HG02610 (cell line): ENCODE measurements at regions not wholly inside any gene's neighbourhood (a gene's known extent, or its start where the extent isn't known, plus 50 kb on each side); places are given as distances from the start of the nearest gene placed in this dataset.

ENCODE experiments used
- ATAC-seq: cut with Tn5 transposase; IDR thresholded peaks from one replicate; pipeline ENCODE4 v1.9.1; 2021; ENCODE audit warnings: mild to moderate bottlenecking, moderate library complexity; ENCODE audit not compliant: unreplicated experiment

GRCh38 chr4:136329042-136329662 is 1203.1 kb downstream of the PCDH18 start:
- ATAC-seq, result no peak

DNA sequence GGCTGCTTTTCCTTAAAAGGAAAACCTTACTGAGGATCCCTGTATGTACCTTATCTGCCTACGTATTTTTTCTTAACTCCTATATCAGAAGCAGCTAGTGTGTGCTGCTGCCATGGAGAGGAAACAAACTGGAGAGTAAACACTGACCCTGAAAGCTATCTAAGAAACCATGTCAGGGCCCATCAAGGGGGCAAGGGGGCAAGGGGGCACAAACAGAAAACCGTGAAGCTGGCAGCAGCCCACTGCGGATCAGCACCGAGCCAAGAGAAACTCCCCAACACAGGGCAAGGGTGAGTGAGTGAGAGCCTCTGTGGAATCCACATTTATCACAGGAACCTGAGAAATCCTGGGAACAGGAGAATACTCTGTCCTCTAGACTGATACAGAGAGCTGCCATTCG is 1204.2 kb downstream of the PCDH18 start:
- no peak for ATAC-seq

DNA sequence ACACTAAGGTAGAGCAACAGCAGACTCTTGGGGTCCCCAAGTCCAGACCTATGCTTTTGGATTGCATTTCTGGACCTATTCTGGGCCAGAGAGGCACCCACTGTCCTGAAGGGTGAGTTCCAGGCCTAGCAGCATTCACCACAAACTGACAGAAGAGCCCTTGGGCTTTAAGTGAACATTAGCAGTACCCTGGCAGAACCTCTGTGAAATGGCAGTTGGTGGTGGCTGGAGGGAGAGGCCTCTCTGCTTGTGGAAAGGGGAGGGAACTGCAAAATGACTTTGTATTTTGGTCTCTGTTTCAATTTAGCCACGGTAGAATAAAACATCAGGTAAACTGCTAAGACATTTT is 1211.9 kb downstream of the PCDH18 start:
- ATAC-seq, result no peak

DNA sequence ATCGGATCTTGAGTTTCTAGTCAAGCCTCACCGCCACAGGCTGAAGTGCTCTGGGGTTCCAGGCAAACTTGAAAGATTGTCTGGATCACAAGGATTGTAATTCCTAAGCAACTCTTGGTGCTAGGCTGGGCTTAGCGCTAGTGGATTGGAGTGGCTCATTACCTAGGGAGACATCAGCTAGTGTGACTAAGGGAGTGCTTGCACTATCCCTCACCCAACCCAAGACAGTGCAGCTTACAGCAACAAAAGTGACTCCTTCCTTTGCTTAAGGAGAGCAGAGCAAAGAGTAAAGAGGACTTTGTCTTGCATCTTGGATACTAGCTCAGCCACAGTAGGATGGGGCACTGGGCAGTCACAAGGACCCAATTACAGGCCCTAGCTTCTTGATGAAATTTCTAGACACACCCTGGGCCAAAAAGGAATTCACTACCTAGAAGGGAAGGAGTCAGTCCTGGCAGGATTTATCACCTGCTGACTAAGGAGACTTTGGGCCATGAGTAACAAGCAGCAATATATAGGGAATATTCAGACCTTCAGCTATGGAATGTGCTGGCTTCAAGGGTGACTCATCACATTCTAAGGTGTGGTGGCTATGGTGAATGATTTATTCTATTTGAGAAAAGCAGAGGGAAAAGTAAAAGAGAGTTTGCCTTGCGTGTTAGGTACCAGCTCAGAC is 1212.4 kb downstream of the PCDH18 start:
- ATAC-seq, result no peak

- ATAC-seq, result no peak
Measured at GRCh38 chr4:136316961-136317360, 1215.3 kb downstream of the PCDH18 start.

- no peak for ATAC-seq
Measured at GRCh38 chr4:136314686-136315085, 1217.6 kb downstream of the PCDH18 start.

DNA sequence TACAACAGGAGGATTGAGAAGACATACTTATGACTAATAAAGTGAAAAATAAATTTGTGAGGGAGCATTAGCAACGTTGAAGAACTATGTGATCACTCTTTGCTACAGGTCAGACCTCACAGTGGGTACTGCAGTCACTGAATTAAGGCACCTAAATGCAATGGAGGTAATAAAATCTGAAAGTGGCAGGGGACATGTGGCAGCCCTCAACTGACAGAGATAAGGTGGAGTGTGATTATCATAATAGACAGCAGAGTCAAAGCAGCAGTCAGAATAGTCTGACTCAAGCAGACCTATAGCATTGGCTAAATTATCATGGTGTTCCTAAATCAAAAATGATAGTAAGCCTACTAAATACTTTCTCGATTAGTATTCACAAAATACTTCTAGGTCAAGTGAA is 1220.5 kb downstream of the PCDH18 start:
- ATAC-seq, result no peak

GRCh38 chr4:136307765-136308164 is 1224.5 kb downstream of the PCDH18 start:
- ATAC-seq, result no peak

DNA sequence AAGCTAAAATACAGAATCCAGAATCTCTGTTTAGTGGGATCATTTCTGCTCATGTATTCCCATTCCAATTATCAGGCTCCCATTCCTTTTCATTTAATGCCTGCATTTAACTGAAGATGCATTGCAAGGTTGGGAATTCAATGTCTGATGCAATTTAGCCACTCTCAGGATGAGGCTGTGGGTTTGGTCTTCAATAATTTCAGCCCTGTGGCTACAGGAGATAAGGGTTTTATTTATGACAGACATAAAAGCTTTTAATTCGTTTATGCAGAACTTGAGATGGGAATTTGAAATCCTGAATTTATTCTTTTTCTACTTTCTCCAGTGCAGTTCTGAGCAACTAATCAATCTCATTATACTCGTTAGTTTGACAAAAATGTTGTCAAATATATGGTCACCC is 1225.9 kb downstream of the PCDH18 start:
- ATAC-seq, result no peak

DNA sequence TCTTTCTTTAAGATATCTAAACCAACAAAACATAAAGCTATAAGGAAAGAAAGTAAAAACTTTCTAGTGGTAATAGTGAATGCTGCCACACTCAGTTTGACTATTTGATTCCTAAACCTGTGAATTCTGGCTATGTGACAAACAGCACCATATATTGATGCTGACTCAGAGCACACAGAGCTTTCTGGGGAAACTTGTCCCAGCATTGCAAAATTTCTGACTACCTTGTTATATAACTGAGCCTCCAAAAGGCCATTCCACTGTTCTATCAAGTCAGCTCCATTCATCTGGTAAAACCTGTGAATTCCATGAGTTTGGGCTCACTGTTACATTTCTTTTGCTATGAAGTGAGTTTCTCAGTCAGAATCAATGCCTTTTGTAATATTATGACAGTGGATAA is 1229.7 kb downstream of the PCDH18 start:
- no peak for ATAC-seq

GRCh38 chr4:136301749-136302495 is 1230.4 kb downstream of the PCDH18 start:
- no peak for ATAC-seq

GRCh38 chr4:136283977-136284376 is 1248.3 kb downstream of the PCDH18 start:
- ATAC-seq, result no peak

- no peak for ATAC-seq
Measured at GRCh38 chr4:136281889-136282288, 1250.4 kb downstream of the PCDH18 start.

DNA sequence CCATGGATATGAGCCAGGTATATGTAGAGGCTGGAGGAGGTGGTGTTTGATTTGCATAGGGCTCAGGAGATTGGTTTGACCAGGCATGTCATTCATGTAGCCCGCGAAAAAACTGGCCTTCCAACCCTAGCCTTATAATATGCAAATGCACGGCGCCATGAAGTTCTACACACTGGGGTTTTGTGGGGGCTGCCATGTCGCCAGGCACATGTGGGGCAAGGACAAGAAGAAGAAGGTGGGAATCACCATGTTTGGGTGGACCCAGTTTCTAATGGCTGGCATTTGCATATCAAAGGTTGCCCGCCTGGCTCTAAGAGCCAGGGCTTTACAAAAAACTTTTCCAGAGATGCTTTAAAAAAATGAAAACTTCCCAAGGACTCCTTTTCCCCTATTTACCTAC is 1251.0 kb downstream of the PCDH18 start:
- no peak for ATAC-seq

GRCh38 chr4:136277741-136278140 is 1254.6 kb downstream of the PCDH18 start:
- peak; percentile 64 for ATAC-seq

DNA sequence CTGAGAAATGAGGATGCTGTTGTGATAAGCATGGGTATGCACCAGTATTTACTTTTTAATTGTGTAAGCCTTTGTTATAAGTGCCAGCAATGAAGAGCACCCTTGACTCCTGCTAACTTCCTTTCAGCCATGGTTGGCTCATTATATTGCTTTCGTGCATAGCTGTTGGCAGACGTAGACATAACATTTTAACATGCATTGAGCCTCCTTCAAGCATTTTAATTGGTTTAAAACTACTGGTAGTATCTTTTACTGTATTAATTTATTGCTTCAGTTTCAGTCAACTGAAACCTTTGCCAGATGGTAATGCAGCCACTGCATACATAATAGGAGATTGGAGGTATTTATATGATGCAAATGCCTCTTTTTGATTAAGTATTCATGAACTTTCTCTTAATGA is 1285.4 kb downstream of the PCDH18 start:
- ATAC-seq, result no peak

DNA sequence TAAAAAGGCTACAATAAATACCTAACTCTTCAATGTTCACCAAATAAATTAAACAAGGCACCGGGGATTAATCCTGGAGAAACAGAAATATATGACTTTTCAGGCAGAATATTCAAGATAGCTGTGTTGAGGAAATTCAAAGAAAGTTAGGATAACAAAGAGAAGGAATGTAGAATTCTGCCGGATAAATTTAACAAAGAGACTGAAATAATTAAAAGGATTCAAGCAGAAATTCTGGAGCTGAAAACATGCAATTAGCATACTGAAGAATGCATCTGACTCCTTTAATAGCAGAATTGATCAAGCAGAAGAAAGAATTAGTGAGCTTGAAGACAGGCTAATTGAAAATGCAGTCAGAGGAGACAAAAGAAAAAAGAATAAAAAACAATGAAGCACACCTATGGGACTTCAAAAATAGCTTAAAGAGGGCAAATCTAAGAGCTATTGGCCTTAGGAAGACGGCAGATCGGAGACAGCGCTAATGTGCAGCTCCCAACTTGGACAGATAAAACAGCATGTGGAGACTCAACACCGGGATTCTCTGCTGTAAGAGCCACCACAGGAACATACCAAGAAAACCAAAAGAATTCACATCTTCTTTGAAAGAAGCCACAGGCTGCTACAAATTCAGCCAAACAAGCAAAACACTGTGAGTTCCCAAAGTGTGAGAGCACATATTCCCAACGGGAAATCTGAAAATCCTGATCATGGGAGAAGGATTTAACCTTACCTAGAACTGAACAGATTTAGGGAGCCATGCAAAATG is 1290.9 kb downstream of the PCDH18 start:
- ATAC-seq, result no peak

GRCh38 chr4:136227315-136227714 is 1305.0 kb downstream of the PCDH18 start:
- no peak for ATAC-seq

DNA sequence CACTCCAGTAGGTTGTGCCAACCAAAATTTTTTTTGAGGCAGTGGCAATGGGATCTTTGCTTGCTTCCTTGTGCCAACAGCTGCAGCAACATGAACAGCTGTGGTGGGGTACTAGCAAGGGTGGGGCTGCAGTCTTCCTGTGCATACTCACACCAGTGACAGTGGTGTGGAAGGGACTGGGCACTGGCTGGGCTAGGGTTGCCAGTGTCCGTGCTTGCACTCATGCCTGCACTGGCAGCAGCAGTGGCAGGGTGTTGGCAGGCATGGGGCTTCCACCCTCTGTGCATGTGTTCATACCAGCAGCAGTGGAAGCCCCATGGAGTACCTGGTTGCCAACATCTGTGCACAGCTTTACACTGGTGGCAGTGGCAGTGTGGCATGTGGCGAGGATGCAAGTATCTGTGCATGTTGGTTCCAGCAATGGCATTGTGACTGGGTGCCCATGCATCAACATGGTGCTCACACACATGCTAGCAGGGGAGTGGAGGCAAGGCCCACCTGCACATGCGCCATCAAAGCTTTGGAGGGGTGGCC is 1312.6 kb downstream of the PCDH18 start:
- no peak for ATAC-seq

DNA sequence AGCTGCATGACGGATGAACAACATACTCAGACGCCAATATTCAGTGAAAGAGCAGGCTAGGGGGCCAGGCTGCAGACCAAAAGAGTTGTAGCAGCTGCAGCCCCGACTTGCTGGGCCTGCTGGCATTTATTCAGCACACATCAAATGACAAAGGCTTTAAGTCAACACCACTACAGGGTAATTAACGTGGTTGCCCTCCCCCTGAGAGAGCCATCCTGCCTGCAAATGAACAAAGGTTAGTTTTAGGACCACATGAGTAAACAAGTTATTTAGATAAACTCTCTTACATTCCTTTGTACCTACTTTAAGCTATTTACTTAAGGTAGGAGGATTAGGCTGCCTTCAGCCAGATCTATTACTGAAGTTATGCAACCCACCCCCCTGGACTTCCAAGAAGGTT is 1329.1 kb downstream of the PCDH18 start:
- no peak for ATAC-seq

DNA sequence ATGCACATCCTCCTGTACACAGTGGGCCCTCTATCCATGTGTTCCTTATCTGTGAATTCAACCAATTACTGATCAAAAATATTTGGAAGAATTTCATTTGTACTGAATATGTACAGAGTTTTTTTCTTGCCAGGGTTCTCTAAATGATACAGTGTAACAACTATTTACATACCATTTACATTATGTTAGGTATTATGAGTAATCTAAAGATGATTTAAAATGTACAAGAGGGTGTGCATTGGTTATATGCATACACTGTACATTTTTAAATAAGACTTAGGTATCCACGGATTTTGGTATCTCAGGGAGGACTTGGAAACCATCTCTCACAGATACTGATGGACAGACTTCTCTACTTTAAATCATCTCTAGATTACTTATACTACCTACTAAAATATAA is 1333.9 kb downstream of the PCDH18 start:
- no peak for ATAC-seq
